ENCODE measurements at regions not wholly inside any gene's neighbourhood (a gene's known extent, or its start where the extent isn't known, plus 50 kb on each side); places are given as distances from the start of the nearest gene placed in this dataset.
"Not testable (repeated sequence)": the region's sequence is repeated elsewhere in the genome, so short reads cannot be mapped to it uniquely, and the experiment has no call there.

DNA sequence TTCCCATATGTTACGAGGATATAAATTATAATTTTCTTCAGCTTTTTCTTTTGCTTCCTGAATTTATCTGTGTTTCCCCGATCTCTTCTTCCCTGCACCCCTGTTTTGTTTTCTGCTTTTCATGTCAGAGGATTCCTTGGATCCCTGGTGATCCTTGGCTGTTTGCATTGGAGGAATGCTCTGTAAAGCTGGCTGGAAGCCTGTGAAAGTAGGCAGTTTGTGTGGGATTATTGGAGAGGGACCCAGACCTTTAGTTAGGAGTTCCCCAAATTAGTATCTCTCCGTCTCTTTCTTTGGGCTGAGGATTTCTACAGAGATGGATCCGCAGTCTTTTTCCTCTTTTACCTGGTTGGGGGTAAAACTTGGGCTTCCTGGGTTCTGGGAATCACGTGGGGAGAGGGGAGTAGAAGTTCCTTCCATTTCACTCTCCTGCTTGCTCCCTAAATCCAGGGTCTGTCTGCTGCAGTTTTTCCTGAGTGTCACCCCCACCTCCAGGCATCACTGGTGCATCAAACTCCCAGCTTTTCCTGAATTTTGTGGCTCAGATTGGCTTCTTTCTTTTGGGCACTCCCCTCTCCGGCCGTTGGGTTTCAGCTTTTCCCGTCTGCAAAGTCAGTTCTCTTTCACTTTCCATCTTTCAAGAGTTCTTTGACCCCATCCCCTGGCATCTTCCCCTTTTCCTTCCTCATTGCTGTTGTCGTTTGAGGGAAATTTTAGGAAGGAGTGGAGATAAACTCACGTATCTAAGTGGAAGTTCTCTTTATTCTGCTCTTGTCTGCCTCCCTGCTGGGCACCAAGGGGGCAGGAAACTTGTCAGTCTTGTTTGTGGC is 79.1 kb upstream of the ALX4 start:
- FAIRE-seq, result no peak

- FAIRE-seq, result no peak
Observed at GRCh38 chr11:44389963-44390605, 80.1 kb upstream of the ALX4 start.

GRCh38 chr11:44391004-44391403 is 81.1 kb upstream of the ALX4 start:
- not testable (repeated sequence) for FAIRE-seq

DNA sequence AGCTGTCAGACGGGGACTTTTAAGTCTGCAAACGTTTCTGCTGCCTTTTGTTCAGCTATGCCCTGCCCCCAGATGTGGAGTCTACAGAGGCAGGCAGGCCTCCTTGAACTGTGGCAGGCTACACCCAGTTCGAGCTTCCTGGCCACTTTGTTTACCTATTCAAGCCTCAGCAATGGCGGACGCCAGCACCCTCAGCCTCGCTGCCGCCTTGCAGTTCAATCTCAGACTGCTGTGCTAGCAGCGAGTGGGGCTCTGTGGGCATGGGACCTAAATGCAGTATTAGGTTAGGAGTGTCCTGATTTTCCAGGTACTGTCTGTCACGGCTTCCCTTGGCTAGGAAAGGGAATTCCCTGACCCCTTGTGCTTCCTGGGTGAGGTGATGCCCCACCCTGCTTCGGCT is 86.8 kb upstream of the ALX4 start:
- FAIRE-seq, result not testable (repeated sequence)

- FAIRE-seq, result no peak
Observed at GRCh38 chr11:44397586-44398178, 87.7 kb upstream of the ALX4 start.

- FAIRE-seq, result no peak
Observed at GRCh38 chr11:44398266-44399030, 88.5 kb upstream of the ALX4 start.

DNA sequence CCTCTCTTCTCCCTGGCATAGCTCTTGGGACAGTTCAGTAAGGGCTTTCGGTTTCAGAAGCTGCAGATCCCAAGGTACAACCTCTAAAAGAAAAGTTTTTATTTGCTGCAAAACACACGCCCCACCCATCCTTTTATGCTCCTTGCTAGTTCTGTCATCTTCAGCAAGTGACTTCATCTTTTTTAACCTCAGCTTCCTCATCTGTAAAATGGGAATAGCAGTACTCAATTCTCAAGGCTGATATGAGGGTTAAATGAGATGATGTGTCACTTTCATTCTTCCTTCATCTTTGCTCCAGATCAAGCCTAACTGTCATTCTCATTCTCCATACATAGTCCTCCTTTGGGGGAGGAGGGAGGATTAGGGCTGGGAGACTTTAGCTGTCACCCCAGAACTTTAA is 90.0 kb upstream of the ALX4 start:
- FAIRE-seq, result no peak

- no peak for FAIRE-seq
Observed at GRCh38 chr11:44400431-44400830, 90.5 kb upstream of the ALX4 start.

GRCh38 chr11:44402466-44403075 is 92.6 kb upstream of the ALX4 start:
- no peak for FAIRE-seq

GRCh38 chr11:44403176-44403575 is 93.2 kb upstream of the ALX4 start:
- no peak for FAIRE-seq

GRCh38 chr11:44403587-44404273 is 93.8 kb upstream of the ALX4 start:
- no peak for FAIRE-seq

GRCh38 chr11:44404301-44404700 is 94.4 kb upstream of the ALX4 start:
- FAIRE-seq, result no peak

GRCh38 chr11:44404736-44405395 is 94.9 kb upstream of the ALX4 start:
- FAIRE-seq, result no peak

DNA sequence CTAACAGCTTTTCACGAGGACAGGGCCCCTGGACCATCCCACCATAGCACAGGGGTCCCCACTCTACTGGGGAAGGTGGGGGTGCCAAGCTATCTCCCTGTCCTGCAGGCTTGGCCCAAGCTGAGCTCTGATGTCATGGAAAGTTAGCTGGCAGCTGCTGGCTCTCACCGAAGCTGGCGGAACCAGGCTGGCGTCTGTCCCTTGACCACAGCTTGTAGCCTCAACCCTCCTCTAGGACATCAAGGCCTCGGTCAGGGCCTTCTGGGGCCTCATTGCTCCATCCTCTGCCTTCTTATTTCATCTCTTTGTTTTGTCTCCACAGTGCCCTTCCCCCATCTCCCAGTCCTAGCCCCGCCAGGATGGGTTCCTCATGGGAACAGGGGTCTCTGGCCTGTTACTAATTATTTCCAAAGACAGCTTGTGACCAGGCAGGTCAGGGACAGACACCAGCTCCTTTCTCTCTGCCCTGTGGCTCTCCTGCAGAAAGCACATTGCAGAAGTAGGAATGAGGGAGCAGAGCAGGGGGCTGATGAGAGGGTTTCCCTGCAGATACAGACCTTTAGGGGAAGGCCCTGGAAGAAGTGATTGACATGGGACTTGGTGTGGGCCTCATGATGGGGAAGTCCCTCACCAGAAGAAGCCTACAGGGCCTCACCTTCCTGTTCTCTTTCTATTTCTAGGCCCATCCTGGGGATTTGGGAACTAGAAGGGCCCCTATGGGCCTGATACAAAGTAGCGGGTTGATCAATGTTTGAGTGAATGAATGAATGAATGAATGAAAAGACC is 97.5 kb upstream of the ALX4 start:
- FAIRE-seq, result no peak

- no peak for FAIRE-seq
Observed at GRCh38 chr11:44408141-44408540, 98.2 kb upstream of the ALX4 start.

DNA sequence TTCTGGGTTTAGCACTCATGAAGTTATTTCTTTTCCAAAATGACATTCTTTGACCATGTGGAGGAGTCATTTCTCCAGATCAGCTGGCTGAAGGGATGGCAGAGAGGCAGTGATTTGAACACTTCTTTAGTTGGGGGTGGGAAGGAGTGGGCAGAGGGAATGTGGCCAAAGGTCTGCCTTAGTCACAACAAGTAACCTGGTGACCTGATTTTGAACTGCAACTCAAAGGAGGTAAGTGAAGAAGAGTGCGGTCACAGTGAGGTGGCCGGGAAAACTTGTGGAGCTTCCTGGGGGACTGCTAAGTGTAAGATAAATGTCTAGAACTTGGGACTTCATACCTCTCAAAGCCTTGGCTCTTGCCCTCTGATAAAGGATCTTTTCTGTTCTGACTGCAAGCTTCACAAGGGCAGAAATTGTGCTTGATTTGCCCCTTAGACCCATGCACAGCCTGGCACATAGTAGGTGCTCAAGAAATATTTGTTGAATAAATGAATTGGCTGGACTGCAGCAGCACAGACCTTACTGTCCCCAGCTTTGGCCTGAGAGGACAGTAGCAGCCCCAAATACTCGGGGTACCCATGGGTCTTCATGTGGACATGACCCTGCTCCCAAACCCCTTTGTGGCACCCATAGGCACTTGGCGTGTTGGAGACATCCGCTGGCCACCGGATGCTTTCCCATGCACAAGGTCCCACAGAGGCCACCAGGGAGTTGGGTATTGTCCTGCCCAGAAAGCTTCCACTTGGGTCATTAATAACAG is 99.0 kb upstream of the ALX4 start:
- no peak for FAIRE-seq

DNA sequence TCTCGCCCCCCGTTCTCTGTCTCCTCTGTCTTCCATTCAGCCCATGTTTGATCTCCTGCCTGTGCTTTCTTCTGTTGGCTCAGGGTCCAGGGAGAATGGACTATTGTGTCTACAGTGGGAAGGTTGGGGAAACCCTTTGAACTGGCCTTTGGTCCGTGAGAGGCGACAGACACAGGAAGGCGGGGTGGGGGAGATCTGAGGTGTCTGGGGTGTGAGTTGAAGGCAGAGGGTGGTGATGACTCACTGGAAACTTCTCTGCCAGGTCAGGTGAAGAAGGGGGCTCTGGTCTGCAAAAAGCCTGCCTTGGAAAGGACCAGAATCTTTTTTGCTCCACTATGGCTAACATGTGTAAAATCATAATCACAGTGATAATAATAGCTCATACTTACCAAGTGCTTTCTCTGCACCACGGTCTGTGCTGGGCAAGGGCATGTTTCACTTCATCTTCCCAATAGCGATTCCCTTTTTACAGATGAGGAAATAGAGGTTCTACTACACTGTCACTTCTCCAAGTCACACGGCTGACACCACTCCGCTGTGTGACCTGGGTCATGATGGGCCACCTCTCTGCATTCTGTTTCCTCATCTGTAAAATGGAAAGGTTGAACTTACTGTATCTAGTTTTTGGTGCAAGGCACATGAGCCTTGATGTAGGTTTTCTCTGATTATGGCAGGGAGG is 99.8 kb upstream of the ALX4 start:
- FAIRE-seq, result no peak

DNA sequence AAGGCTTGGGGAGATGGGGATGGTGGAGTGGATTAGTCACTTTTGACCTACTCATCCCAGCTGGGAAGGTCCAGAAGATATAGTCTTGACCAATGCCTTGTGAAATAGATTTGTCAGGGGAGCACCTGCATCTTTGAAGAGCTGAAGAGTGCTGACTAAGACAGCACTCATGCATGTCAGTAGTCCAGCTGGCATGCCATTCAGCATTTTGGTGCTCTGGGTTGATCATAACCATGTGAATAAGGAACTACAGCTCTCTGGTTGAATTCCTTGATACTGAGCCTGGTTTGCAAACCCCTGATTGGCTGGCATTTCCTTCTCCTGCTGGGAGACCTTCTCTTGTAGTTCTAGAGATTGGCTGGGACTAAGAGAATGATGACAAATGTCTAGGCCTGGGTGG is 106.8 kb upstream of the ALX4 start:
- FAIRE-seq, result no peak

DNA sequence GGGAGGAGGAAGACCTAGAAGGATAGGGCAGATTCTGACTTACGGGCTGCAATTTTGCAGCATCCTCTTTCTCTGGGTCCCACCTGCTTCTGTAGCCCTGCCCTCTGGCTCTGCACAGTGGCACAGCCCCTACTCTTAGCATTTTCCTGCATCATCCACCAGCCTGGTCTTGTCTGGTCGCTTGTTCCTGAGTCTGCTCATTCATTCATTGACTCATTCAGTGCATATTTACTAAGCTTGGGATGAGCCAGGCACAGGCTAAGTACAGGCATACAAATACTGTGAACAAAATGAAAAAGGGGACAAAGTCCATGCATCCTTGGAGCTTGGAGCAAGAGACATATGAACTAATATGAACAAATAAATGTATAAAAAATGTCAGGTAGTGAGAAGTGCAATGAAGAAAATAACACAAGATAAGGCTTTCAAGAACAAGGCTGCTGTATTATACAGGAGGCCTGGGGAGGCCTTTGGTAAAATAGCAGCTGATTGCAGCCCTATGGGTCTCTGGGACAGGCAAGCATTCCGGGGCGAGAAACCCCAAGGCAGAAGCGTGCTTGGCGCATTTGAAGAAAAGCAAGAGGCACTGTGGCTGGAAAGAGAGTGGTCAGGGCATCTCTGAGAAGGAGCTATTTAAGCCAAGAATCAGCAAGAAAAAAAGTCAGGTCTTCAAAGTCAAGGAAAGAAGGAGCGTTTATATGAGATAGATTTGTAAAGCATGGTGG is 108.0 kb upstream of the ALX4 start:
- FAIRE-seq, result no peak
